ENCODE measurements at regions not wholly inside any gene's neighbourhood (a gene's known extent, or its start where the extent isn't known, plus 50 kb on each side); places are given as distances from the start of the nearest gene placed in this dataset.

DNA sequence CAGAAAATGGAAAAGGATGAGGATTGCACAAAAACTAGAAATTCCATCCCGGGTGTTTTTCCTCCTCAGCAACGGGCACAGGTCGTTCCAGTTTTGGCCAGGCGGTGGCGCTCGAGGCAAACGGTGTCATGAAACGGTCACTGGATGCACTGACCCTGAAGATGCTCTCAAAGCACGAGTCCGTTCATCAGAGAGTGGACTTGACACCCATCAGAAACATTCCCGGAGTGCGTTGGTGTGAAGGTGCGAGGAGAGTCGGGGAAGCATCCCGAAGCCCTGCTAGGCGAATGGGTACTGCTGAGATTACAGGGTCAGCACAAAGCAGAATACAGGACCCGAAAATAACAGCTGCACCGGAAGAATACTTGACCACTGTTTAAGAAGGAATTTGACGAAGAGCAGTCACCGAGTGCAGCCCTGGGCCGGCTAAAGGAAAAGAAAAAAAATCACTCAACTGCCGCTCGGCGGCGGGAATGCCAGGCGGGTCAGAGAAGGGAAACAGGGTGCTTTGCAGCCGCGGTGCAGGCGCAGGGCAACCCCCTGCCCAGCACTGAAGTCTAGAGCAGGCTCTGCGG, 71.7 kb upstream of the ETS2 start (continued):
- TF ChIP-seq, protein P1, sequence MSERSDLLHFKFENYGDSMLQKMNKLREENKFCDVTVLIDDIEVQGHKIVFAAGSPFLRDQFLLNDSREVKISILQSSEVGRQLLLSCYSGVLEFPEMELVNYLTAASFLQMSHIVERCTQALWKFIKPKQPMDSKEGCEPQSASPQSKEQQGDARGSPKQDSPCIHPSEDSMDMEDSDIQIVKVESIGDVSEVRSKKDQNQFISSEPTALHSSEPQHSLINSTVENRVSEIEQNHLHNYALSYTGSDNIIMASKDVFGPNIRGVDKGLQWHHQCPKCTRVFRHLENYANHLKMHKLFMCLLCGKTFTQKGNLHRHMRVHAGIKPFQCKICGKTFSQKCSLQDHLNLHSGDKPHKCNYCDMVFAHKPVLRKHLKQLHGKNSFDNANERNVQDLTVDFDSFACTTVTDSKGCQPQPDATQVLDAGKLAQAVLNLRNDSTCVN (CRISPR knock-in tag; IDR thresholded peaks at IDR 0.05; ENCODE audit: borderline replicate concordance), result 0 out of 2 replicates have a peak, but pooled peaks have one; percentile 56
- TF ChIP-seq, protein P2, sequence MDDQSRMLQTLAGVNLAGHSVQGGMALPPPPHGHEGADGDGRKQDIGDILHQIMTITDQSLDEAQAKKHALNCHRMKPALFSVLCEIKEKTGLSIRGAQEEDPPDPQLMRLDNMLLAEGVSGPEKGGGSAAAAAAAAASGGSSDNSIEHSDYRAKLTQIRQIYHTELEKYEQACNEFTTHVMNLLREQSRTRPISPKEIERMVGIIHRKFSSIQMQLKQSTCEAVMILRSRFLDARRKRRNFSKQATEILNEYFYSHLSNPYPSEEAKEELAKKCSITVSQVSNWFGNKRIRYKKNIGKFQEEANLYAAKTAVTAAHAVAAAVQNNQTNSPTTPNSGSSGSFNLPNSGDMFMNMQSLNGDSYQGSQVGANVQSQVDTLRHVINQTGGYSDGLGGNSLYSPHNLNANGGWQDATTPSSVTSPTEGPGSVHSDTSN (CRISPR knock-in tag; IDR thresholded peaks at IDR 0.05; ENCODE audit: borderline replicate concordance), result no peak
- TF ChIP-seq CREM (IDR thresholded peaks at IDR 0.05), result no peak
- TF ChIP-seq CREM (CRISPR knock-in tag; IDR thresholded peaks at IDR 0.05), result no peak
- TF ChIP-seq DNMT1 (CRISPR knock-in tag; IDR thresholded peaks at IDR 0.05), result no peak
- TF ChIP-seq, protein P3, sequence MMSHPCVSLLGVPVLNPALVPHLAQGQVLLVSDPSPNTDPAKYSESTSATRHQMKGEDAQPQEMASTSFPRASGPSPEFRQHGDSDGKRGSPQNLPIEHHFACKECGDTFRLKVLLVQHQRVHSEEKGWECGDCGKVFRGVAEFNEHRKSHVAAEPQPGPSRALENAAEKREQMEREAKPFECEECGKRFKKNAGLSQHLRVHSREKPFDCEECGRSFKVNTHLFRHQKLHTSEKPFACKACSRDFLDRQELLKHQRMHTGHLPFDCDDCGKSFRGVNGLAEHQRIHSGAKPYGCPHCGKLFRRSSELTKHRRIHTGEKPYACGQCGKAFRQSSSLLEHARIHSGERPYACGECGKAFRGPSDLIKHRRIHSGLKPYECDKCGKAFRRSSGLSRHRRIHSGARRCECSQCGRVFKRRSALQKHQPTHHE (CRISPR knock-in tag; IDR thresholded peaks at IDR 0.05; ENCODE audit: borderline replicate concordance), result no peak
- TF ChIP-seq RELA (CRISPR knock-in tag; IDR thresholded peaks at IDR 0.05), result 0 out of 2 replicates have a peak, but pooled peaks have one; percentile 48
- TF ChIP-seq RCOR2 (CRISPR knock-in tag; IDR thresholded peaks at IDR 0.05), result no peak
- no peak for TF ChIP-seq RFXAP (CRISPR knock-in tag; IDR thresholded peaks at IDR 0.05; ENCODE audit: borderline replicate concordance)
- TF ChIP-seq, protein P4, sequence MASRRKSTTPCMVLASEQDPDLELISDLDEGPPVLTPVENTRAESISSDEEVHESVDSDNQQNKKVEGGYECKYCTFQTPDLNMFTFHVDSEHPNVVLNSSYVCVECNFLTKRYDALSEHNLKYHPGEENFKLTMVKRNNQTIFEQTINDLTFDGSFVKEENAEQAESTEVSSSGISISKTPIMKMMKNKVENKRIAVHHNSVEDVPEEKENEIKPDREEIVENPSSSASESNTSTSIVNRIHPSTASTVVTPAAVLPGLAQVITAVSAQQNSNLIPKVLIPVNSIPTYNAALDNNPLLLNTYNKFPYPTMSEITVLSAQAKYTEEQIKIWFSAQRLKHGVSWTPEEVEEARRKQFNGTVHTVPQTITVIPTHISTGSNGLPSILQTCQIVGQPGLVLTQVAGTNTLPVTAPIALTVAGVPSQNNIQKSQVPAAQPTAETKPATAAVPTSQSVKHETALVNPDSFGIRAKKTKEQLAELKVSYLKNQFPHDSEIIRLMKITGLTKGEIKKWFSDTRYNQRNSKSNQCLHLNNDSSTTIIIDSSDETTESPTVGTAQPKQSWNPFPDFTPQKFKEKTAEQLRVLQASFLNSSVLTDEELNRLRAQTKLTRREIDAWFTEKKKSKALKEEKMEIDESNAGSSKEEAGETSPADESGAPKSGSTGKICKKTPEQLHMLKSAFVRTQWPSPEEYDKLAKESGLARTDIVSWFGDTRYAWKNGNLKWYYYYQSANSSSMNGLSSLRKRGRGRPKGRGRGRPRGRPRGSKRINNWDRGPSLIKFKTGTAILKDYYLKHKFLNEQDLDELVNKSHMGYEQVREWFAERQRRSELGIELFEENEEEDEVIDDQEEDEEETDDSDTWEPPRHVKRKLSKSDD (CRISPR knock-in tag; IDR thresholded peaks at IDR 0.05; ENCODE audit: low read depth), result no peak
- peak; percentile 48; the same call in 1 of the 2 replicates for TF ChIP-seq HOXA3 (CRISPR knock-in tag; IDR thresholded peaks at IDR 0.05)
- no peak for TF ChIP-seq ZNF816 (CRISPR knock-in tag; IDR thresholded peaks at IDR 0.05; ENCODE audit: borderline replicate concordance)
- no peak for TF ChIP-seq ZNF703 (CRISPR knock-in tag; IDR thresholded peaks at IDR 0.05; ENCODE audit: borderline replicate concordance)
- no peak for TF ChIP-seq MBD4 (IDR thresholded peaks at IDR 0.05; ENCODE audit: borderline replicate concordance, low read length)
- TF ChIP-seq ZMYM4 (CRISPR knock-in tag; IDR thresholded peaks at IDR 0.05), result peak; percentile 60; the same call in 1 of the 2 replicates
- TF ChIP-seq SOX6 (IDR thresholded peaks at IDR 0.05), result no peak
- peak; percentile 49 for TF ChIP-seq SOX6 (CRISPR knock-in tag; IDR thresholded peaks at IDR 0.05)
- TF ChIP-seq ZNF17 (CRISPR knock-in tag; IDR thresholded peaks at IDR 0.05), result no peak
- TF ChIP-seq SIX1 (CRISPR knock-in tag; IDR thresholded peaks at IDR 0.05; ENCODE audit: borderline replicate concordance), result no peak
- no peak for TF ChIP-seq ZNF282 (IDR thresholded peaks at IDR 0.05; ENCODE audit: partially characterized antibody)
- no peak for TF ChIP-seq MTF1 (CRISPR knock-in tag; IDR thresholded peaks at IDR 0.05)
- TF ChIP-seq CREB1 (IDR thresholded peaks at IDR 0.05), result no peak
- no peak for TF ChIP-seq CREB1 (CRISPR knock-in tag; IDR thresholded peaks at IDR 0.05)
- TF ChIP-seq TGIF2 (CRISPR knock-in tag; IDR thresholded peaks at IDR 0.05), result no peak; the same call in 1 of the 2 replicates
